SK-N-SH (cell line): ENCODE measurements at regions not wholly inside any gene's neighbourhood (a gene's known extent, or its start where the extent isn't known, plus 50 kb on each side); places are given as distances from the start of the nearest gene placed in this dataset.

Experiments
- CTCF ChIA-PET: fragments of 300-600, 350-600 bp; formaldehyde crosslinking; extraction: SDS; loops from one replicate; lab custom pipeline; 2021; lab: Yijun Ruan, JAX
- POLR2A ChIA-PET: fragments of 350-600 bp; sonication (Branson Sonifier 250); formaldehyde crosslinking; extraction: SDS; loops from one replicate; lab custom pipeline; 2020; ENCODE audit warnings: antibody characterized with exemption, inconsistent platforms; lab: Yijun Ruan, JAX
- DNase-seq: peaks from one replicate; pipeline ENCODE4 v3.0.0; 2012
- H2AFZ ChIP-seq: fragments of 200-600 bp; sonication (generic); 2 replicates; pipeline ENCODE4 v1.8.1; 2016; ENCODE audit warnings: antibody characterized with exemption, mild to moderate bottlenecking, low read depth
- H3F3A ChIP-seq: fragments of 200-600 bp; sonication (generic); replicated peaks from 2 replicates; pipeline ENCODE3; 2016; ENCODE audit warnings: antibody characterized with exemption, mild to moderate bottlenecking; ENCODE audit not compliant: insufficient read depth
- H3K27ac ChIP-seq, 2 experiments: fragments of 200-500 bp in 1 of 2; fragments of 200-600 bp in 1 of 2; sonication (Bioruptor generic) in 1 of 2; sonication (generic), shearing (Covaris generic) in 1 of 2; 2 replicates each; pipeline versions ENCODE4 v1.5.1 to v1.6.1; 2014 to 2016; ENCODE audit warnings: low read depth in 2 of 2, inconsistent platforms in 1 of 2, low read length in 1 of 2, mild to moderate bottlenecking in 1 of 2, mixed read lengths in 1 of 2
- H3K27me3 ChIP-seq: fragments of 200-600 bp; sonication (generic), shearing (Covaris generic); 2 replicates; pipeline ENCODE4 v1.6.1; 2016; ENCODE audit warnings: mixed run types; ENCODE audit not compliant: insufficient read depth
- H3K36me3 ChIP-seq, 2 experiments: fragments of 200-500 bp in 1 of 2; fragments of 200-600 bp in 1 of 2; sonication (Bioruptor generic) in 1 of 2; sonication (generic) in 1 of 2; replicated peaks in 1 of 2; 2 replicates each; pipeline versions ENCODE3 to v1.5.1; 2014 to 2016; ENCODE audit warnings: low read length in 1 of 2, mild to moderate bottlenecking in 1 of 2; ENCODE audit not compliant: insufficient read depth in 2 of 2, control insufficient read depth in 1 of 2
- H3K4me1 ChIP-seq, 2 experiments: fragments of 200-500 bp in 1 of 2; fragments of 200-600 bp in 1 of 2; sonication (Bioruptor generic) in 1 of 2; sonication (generic), shearing (Covaris generic) in 1 of 2; 2 replicates each; pipeline versions ENCODE4 v1.5.1 to v1.6.1; 2014 to 2016; ENCODE audit warnings: low read depth in 1 of 2, low read length in 1 of 2, mixed run types in 1 of 2; ENCODE audit not compliant: insufficient read depth in 2 of 2, control insufficient read depth in 1 of 2
- H3K4me2 ChIP-seq: fragments of 200-600 bp; sonication (generic), shearing (Covaris generic); 2 replicates; pipeline ENCODE4 v1.6.1; 2017; ENCODE audit warnings: mixed run types
- H3K4me3 ChIP-seq, 2 experiments: fragments of 200-500 bp in 1 of 2; fragments of 200-600 bp in 1 of 2; sonication (Bioruptor generic) in 1 of 2; sonication (generic), shearing (Covaris generic) in 1 of 2; 2 replicates each; pipeline versions ENCODE4 v1.5.1 to v1.8.1; 2014 to 2016; ENCODE audit warnings: low read depth in 2 of 2, inconsistent platforms in 1 of 2, low read length in 1 of 2, mild to moderate bottlenecking in 1 of 2, mixed read lengths in 1 of 2, moderate library complexity in 1 of 2
- H3K79me2 ChIP-seq: fragments of 200-600 bp; sonication (generic); 2 replicates; pipeline ENCODE4 v1.8.1; 2017; ENCODE audit warnings: mild to moderate bottlenecking; ENCODE audit not compliant: insufficient read depth
- H3K9ac ChIP-seq: fragments of 200-600 bp; sonication (generic); 2 replicates; pipeline ENCODE4 v1.6.1; 2017; ENCODE audit warnings: mixed run types
- H3K9me2 ChIP-seq: fragments of 200-600 bp; sonication (generic); 2 replicates; pipeline ENCODE4 v1.6.1; 2017; ENCODE audit warnings: mixed run types
- H3K9me3 ChIP-seq: fragments of 200-600 bp; sonication (generic); 2 replicates; pipeline ENCODE4 v1.6.1; 2017; ENCODE audit warnings: mixed run types, mild to moderate bottlenecking, moderate library complexity
- H4K20me1 ChIP-seq: fragments of 200-600 bp; sonication (generic); 2 replicates; pipeline ENCODE4 v1.6.1; 2017; ENCODE audit warnings: mild to moderate bottlenecking, mixed run types; ENCODE audit not compliant: insufficient read depth
- CTCF ChIP-seq: fragments of 200-600 bp; sonication (generic); IDR thresholded peaks from 2 replicates; pipeline ENCODE4 v1.6.1; 2017; ENCODE audit warnings: antibody characterized with exemption, mild to moderate bottlenecking, moderate library complexity
- FOSL2 ChIP-seq: IDR thresholded peaks from 2 replicates; pipeline ENCODE4 v1.4.0; 2012; ENCODE audit warnings: low read depth, mild to moderate bottlenecking, moderate library complexity, borderline replicate concordance
- PBX3 ChIP-seq: IDR thresholded peaks from 2 replicates; pipeline ENCODE4; 2012
- REST ChIP-seq: IDR thresholded peaks from 2 replicates; pipeline ENCODE4 v1.6.1; 2012; ENCODE audit warnings: mild to moderate bottlenecking, low read depth, low read length, moderate library complexity
- RXRA ChIP-seq: IDR thresholded peaks from 2 replicates; pipeline ENCODE4 v1.4.0; 2012; ENCODE audit warnings: low read depth, mild to moderate bottlenecking, borderline replicate concordance
- USF1 ChIP-seq: IDR thresholded peaks from 2 replicates; pipeline ENCODE4 v1.4.0; 2012; ENCODE audit warnings: low read depth, borderline replicate concordance
- USF2 ChIP-seq: fragments of 150-350 bp; IDR thresholded peaks from 2 replicates; pipeline ENCODE4 v1.6.1; 2017; ENCODE audit warnings: antibody characterized with exemption, low read length, low read depth, borderline replicate concordance
- WGBS: methylation state at CpG from one replicate; pipeline ENCODE4 v1.1.6; 2017; ENCODE audit warnings: low lambda C conversion rate; 5-methylcytosine and 5-hydroxymethylcytosine counted together

GRCh38 chr1:186618401-186619170 is 61.6 kb downstream of the PTGS2 start:
- Histone ChIP-seq H2AFZ (peak overlapping the region; percentile 93), H3K79me2 (no peaks in the 10 kb centered on the region), H3K36me3 (no peaks in the 10 kb centered on the region), H3K4me3 (peak overlapping the region; percentile 41 to 62), H3F3A (peaks cover 11% of the 10 kb centered on the region), H3K4me2 (peak overlapping the region; percentile 79), H3K27me3 (no peaks in the 10 kb centered on the region), H3K9me2 (no peaks in the 10 kb centered on the region), H3K4me1 (no peaks in the 10 kb centered on the region; a peak in 1 of 4 replicates), H3K9me3 (no peaks in the 10 kb centered on the region), H3K27ac (peak overlapping the region in 1 of 2 experiments; percentile 60; a peak in 2 of 4 replicates), H3K9ac (peak overlapping the region; percentile 56; the same call in 1 of the 2 replicates), H4K20me1 (no peaks in the 10 kb centered on the region)
- ChIA-PET CTCF (no interaction called here), POLR2A (no interaction called here)
- DNase-seq, result no peak
- TF ChIP-seq USF2 (no peak), USF1 (no peak), REST (peak; percentile 78; the same call in 1 of the 2 replicates), FOSL2 (peak; percentile 16; the same call in 1 of the 2 replicates), PBX3 (peak; percentile 15; the same call in 1 of the 2 replicates)
- under 1% methylated on average over 11 of the region's 11 CpGs for WGBS

- H3K9me2 ChIP-seq, result no peaks in the 10 kb centered on the region
- H3F3A ChIP-seq, result peaks cover 11% of the 10 kb centered on the region
- DNase-seq, result no peak
- CTCF ChIA-PET, result no interaction called here
- H2AFZ ChIP-seq, result peak overlapping the region; percentile 93
- POLR2A ChIA-PET, result no interaction called here
- peak overlapping the region; percentile 79; the same call in 1 of the 2 replicates for H3K4me2 ChIP-seq
- no peaks in the 10 kb centered on the region for H3K9me3 ChIP-seq
- no peaks in the 10 kb centered on the region for H3K79me2 ChIP-seq
- peak overlapping the region; percentile 29 to 41; a peak in 2 of 4 replicates for H3K4me3 ChIP-seq
- no peak overlapping the region for H3K9ac ChIP-seq
- 7% methylated on average over 7 of the region's 7 CpGs for WGBS
- TF ChIP-seq RXRA (no peak), CTCF (0 out of 2 replicates have a peak, but pooled peaks have one; percentile 12)
- H3K27me3 ChIP-seq, result no peaks in the 10 kb centered on the region
- H4K20me1 ChIP-seq, result no peaks in the 10 kb centered on the region
- no peaks in the 10 kb centered on the region; a peak in 1 of 4 replicates for H3K4me1 ChIP-seq
- H3K27ac ChIP-seq, result no peak overlapping the region; a peak in 1 of 4 replicates
- no peaks in the 10 kb centered on the region for H3K36me3 ChIP-seq
These were observed 62.3 kb downstream of the PTGS2 start for GRCh38 chr1:186617926-186618325.
